Activated naive CD8-positive, alpha-beta T cell treated with anti-CD3 and anti-CD28 coated beads, Interleukin-2, amount 10 ng/mL, durations not matched to agents 7 days and 5 days (primary cell): ENCODE measurements at regions not wholly inside any gene's neighbourhood (a gene's known extent, or its start where the extent isn't known, plus 50 kb on each side); places are given as distances from the start of the nearest gene placed in this dataset.

Source experiments
- ATAC-seq: fragments of 150-1000 bp; cut with Tn5 transposase; one replicate; pipeline ENCODE4 v1.10.0; 2021; ENCODE audit warnings: low read depth, moderate library complexity
- POLR2A ChIA-PET: fragments of 350-600 bp; sonication (Branson Sonifier 250); formaldehyde crosslinking; loops from one replicate; lab custom pipeline; 2021; ENCODE audit warnings: antibody characterized with exemption; lab: Charles Lee
- DNase-seq: peaks from one replicate; pipeline ENCODE4 v3.0.0; 2021
- H3K27ac Mint-ChIP-seq: one replicate; pipeline ENCODE4 v1.8.0; 2022; ENCODE audit warnings: mild to moderate bottlenecking, mixed read lengths
- H3K27me3 Mint-ChIP-seq: one replicate; pipeline ENCODE4 v1.8.0; 2022; ENCODE audit warnings: mild to moderate bottlenecking, moderate library complexity, mixed read lengths
- H3K36me3 Mint-ChIP-seq: one replicate; pipeline ENCODE4 v1.8.0; 2021; ENCODE audit warnings: mild to moderate bottlenecking, mixed read lengths
- H3K4me1 Mint-ChIP-seq: one replicate; pipeline ENCODE4 v1.8.0; 2021; ENCODE audit warnings: mixed read lengths
- H3K4me3 Mint-ChIP-seq: one replicate; pipeline ENCODE4 v1.8.0; 2022; ENCODE audit warnings: mild to moderate bottlenecking, moderate library complexity, mixed read lengths
- H3K9me3 Mint-ChIP-seq: one replicate; pipeline ENCODE4 v1.8.0; 2021; ENCODE audit warnings: mixed read lengths

DNA sequence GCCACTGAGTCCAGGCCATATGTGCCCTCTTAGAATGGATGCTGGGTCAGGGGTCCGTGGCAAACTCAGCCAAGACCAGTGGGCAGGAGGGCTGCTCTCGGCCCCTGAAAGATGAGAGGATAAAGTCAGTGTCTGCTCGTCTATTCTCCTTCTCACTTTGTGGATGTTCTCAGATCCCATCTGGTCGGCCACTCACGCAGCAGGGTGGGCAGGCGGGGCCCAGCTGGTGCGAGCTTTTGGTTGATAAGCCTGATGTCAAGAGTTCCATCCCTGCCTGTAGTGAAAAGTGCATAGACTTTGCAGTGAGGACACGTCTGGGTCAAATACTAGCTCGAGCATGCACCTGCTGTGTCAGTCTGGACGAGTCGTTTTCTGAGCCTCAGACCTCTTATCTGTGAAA, 556.2 kb upstream of the EEF2KMT start:
- no peak overlapping the region for H3K4me3 Mint-ChIP-seq
- H3K36me3 Mint-ChIP-seq = no peaks in the 10 kb centered on the region
- no peaks in the 10 kb centered on the region for H3K27me3 Mint-ChIP-seq
- no peak overlapping the region for H3K27ac Mint-ChIP-seq
- POLR2A ChIA-PET = no interaction called here
- DNase-seq (no peak), ATAC-seq (no peak)
- H3K4me1 Mint-ChIP-seq = no peaks in the 10 kb centered on the region
- peaks cover 1% of the 10 kb centered on the region for H3K9me3 Mint-ChIP-seq

DNA sequence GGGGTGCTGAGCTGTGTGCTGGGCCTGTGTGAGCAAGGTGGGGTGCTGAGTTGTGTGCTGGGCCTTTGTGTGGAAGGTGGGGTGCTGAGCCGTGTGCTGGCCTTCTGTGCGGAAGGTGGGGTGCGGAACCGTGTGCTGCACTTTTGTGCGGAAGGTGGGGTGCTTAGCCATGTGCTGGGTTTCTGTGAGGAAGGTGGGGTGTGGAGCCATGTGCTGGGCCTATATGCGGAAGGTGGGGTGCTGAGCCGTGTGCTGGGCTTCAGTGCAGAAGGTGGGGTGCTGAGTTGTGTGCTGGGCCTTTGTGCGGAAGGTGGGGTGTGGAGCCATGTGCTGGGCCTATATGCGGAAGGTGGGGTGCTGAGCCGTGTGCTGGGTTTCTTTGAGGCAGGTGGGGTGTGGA, 555.4 kb upstream of the EEF2KMT start:
- H3K4me3 Mint-ChIP-seq = no peak overlapping the region
- H3K4me1 Mint-ChIP-seq = no peaks in the 10 kb centered on the region
- H3K27me3 Mint-ChIP-seq = no peaks in the 10 kb centered on the region
- no peak for DNase-seq
- POLR2A ChIA-PET = no interaction called here
- peaks cover 1% of the 10 kb centered on the region for H3K9me3 Mint-ChIP-seq
- no peaks in the 10 kb centered on the region for H3K36me3 Mint-ChIP-seq
- no peak overlapping the region for H3K27ac Mint-ChIP-seq
- ATAC-seq = no peak

DNA sequence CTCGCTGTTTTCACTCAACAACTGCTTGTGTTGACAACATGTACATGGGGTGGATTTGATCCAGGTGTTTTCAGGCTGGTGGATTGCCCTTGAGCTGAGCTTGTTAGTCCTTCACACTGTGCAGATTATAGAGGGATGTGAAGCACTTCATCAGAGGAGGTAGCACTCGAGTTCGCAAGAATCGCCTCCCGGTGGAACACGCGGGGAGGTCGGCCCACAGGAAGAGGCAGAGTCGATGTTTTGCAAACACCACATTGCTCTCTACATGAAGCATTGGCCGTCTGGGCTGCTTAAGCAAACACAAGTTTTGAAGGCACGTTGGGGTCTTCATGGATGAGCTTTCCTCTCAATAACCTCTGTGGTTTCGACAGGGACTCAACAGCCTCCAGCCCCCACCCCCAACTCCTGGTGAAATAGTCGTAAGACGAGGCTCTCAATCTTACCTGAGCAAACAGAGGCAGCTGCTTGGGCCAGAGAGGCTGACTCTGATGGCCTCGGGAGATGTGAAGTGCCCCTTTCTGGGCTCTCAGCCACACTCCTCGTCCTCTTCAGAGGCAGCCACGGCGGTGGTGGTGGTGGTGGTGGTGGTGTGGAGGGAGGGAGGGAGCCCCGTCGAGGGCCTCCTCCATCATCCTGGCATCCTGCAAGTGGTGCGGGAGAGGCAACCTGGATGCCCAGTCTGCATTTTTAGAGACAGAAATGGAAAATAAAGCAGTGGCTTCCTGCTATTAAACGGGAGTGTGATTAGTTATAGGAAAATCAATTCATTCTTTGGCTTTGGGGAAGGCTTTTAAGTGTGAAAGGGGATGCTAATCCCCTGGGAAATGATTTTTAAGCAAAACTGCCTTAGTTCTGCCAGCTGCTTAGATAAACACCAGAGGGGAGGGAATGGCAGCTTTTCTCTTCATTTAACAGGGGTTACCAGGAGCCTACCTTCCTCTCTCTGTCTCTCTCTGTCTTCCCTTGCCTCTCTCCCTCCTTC, 552.5 kb upstream of the EEF2KMT start:
- H3K4me3 Mint-ChIP-seq = no peak overlapping the region
- no peak for DNase-seq
- no peak overlapping the region for H3K27ac Mint-ChIP-seq
- H3K36me3 Mint-ChIP-seq = no peaks in the 10 kb centered on the region
- no peaks in the 10 kb centered on the region for H3K4me1 Mint-ChIP-seq
- POLR2A ChIA-PET = no interaction called here
- peaks cover 1% of the 10 kb centered on the region for H3K9me3 Mint-ChIP-seq
- no peak for ATAC-seq
- H3K27me3 Mint-ChIP-seq = no peaks in the 10 kb centered on the region

DNA sequence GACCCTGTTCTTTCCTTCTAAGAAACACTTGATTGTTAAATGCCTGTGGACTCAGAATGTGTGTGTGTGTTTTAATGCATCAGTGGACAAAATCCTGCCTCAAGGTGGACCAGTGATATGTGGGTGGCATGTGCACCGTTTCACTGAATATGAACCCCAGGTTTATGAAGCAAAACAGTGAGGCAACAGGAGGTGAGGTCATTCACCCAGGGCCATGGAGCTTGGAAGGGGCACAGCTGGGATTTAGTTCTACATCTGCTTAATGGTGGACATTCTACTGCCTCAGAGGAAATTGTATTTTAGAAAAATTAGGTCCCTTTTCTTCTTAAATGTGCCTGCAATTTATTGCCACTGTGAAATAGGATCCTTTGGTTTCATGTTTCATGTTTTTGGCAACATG, 549.5 kb upstream of the EEF2KMT start:
- Mint-ChIP-seq H3K36me3 (no peaks in the 10 kb centered on the region), H3K27ac (no peak overlapping the region), H3K27me3 (no peaks in the 10 kb centered on the region)

DNA sequence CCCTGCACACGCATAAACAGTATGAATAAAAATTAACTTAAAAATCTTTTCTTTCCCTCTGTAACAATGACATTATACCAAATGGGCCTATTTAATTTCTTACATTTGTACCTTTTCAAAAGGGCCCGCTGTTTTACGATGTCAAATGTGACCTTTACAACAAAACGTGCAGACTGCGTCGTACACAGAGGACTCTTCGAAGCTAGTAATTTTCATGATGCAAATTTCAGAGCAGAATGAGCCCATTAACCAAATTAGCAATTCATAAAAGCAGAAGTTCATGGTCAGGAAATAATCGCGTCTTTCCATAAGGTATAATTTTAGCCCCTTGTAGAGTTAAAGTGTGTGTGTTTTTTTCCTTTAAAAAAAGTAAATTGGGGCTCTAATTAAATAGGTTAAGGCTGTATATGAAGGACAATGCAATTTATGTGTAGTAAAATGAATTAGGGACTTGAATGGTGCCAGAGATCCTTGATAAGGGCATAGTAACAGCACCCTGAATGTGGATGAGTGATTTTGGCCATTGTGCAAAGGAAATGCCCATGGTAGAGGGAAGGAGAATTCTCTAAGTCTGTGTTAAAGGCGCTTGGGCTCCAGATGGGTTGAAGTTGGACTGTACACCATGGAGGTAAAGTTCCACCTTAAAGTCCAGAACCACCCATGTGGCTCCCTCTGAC, 546.4 kb upstream of the EEF2KMT start:
- Mint-ChIP-seq H3K36me3 (no peaks in the 10 kb centered on the region), H3K27me3 (no peaks in the 10 kb centered on the region), H3K9me3 (peaks cover 7% of the 10 kb centered on the region), H3K4me1 (no peaks in the 10 kb centered on the region), H3K27ac (no peak overlapping the region), H3K4me3 (no peak overlapping the region)
- DNase-seq = no peak
- POLR2A ChIA-PET = no interaction called here
- no peak for ATAC-seq

More for the DNA sequence above, 549.5 kb upstream of the EEF2KMT start:
- DNase-seq (no peak), ATAC-seq (no peak)
- POLR2A ChIA-PET = no interaction called here
- Mint-ChIP-seq H3K4me1 (no peaks in the 10 kb centered on the region), H3K4me3 (no peak overlapping the region), H3K9me3 (no peaks in the 10 kb centered on the region)

DNA sequence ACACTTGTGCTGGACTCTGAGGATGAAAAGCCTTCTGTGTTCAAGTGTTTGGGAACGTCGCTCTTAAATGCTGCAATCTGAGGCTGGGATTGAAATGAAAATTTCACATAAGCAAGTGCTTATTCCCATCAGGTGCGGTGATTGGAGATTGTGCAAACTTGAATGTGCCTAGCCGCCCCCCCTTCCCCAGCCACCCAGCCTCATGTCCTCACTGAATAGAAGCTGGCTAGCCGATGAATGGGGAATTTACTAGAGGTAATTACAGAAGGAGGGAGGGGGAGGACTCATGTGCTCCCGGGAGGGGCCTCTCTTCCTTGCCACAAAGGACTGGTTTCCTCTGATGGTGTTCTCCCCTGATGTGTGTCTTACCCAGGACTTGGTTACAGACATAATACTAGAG, 544.8 kb upstream of the EEF2KMT start:
- no peak overlapping the region for H3K27ac Mint-ChIP-seq
- H3K27me3 Mint-ChIP-seq = no peaks in the 10 kb centered on the region
- POLR2A ChIA-PET = no interaction called here
- no peak for DNase-seq
- H3K4me3 Mint-ChIP-seq = no peak overlapping the region
- ATAC-seq = no peak
- no peaks in the 10 kb centered on the region for H3K36me3 Mint-ChIP-seq
- H3K9me3 Mint-ChIP-seq = peaks cover 7% of the 10 kb centered on the region
- H3K4me1 Mint-ChIP-seq = no peaks in the 10 kb centered on the region

DNA sequence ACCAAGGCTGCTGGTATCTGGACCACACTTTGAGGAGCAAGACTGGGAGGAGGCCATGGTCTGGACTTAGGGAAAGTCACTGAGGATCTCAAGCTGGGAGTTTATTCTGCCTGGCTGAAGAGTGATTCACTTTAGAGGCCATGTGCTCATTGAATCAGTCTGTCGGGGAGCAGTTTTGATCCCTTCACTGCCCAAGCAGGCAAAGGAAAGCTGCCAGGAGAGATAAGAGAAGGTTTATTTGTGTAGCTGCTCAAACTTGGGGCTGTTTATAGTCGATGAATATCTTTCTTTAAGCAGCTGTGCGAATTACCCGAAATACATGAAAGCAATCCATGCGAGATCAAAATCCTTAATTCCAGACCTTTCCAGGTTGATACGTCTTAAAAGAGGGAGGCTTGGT, 544.4 kb upstream of the EEF2KMT start:
- Mint-ChIP-seq H3K4me1 (no peaks in the 10 kb centered on the region), H3K27me3 (no peaks in the 10 kb centered on the region), H3K27ac (no peak overlapping the region), H3K9me3 (peaks cover 7% of the 10 kb centered on the region), H3K4me3 (no peak overlapping the region), H3K36me3 (no peaks in the 10 kb centered on the region)
- no peak for ATAC-seq
- POLR2A ChIA-PET = no interaction called here
- no peak for DNase-seq

DNA sequence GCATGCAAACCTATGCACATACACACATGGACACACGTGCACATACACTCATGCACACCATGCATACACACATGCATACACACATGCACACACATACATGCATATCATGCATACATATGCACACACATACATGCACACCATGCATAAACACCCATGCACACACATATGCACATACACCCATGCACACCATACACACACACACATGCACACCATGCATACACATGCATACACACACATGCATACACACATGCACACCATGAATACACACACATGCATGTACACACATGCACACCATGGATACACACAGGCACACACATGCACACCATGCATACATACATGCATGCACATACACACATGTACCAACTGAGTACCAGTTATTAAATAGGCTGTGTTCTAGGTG, 543.3 kb upstream of the EEF2KMT start:
- Mint-ChIP-seq H3K27me3 (no peaks in the 10 kb centered on the region), H3K36me3 (no peaks in the 10 kb centered on the region), H3K27ac (no peak overlapping the region), H3K4me1 (no peaks in the 10 kb centered on the region), H3K9me3 (peaks cover 7% of the 10 kb centered on the region), H3K4me3 (no peak overlapping the region)
- no peak for DNase-seq
- POLR2A ChIA-PET = no interaction called here
- ATAC-seq = no peak

DNA sequence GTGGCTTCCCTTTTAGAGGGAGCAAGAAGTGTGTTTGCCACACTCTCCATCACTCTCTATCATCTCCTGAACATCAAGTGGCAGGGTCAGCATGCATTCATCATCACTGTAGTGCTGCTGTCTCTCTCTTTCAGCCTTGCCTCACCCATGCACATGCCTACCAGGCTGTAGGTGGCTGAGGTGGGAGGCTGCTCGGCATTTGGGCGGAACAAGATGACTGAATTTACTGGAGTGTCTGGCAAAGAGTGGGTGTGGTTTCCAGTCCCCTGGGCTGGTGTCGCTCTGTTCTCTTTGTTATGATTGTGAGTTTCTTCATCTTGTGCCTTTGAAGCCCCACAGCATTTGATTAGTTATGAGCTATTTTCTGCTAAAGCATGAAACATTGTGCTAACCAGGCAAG, 541.9 kb upstream of the EEF2KMT start:
- H3K4me1 Mint-ChIP-seq = no peaks in the 10 kb centered on the region
- H3K9me3 Mint-ChIP-seq = peaks cover 7% of the 10 kb centered on the region
- DNase-seq (no peak), ATAC-seq (no peak)
- POLR2A ChIA-PET = no interaction called here
- no peak overlapping the region for H3K27ac Mint-ChIP-seq
- H3K36me3 Mint-ChIP-seq = no peaks in the 10 kb centered on the region
- no peak overlapping the region for H3K4me3 Mint-ChIP-seq
- H3K27me3 Mint-ChIP-seq = no peaks in the 10 kb centered on the region

DNA sequence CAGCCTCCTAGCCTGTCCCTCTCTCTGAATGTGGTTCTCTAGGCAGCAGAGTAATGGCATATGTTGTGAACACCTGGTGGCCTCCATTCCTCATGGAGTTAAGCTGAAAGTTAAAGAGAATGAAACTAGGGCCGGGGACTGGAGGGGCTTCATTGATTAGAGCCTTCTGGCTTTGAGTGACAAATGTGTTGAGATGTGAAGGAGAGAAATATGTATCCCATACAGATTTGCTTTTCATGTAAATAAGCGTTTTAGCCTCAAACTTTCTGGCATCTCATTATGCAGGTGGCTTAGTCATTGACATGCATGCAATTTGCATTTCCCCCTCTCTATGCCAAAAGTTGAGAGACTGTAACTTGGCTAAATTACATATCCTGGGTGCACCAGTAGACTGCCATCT, 537.7 kb upstream of the EEF2KMT start:
- ATAC-seq = no peak
- POLR2A ChIA-PET = no interaction called here
- no peaks in the 10 kb centered on the region for H3K9me3 Mint-ChIP-seq

DNA sequence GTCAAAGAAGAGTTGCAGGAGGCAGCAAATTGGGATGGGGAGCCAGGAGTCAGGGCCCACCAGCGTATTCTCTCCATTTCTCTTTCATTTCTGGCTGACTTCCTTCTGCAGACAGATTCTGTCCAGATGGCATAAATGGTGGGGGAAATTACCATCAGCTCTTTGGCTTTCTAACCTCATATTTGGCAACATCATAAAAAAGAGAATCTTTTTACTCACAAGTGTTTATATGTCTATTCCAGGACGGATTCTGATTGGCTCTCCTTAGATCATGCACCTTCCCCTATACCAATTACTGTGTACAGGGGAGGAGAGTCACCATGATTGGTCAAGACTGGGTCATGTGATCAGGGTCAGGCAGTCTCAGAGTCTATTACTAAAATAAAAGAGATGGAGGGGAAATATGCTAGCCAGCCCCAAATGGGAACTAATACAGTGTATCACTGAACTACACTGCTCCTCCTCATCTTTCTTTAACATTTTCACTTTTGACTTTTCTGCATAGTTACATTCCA, 537.1 kb upstream of the EEF2KMT start:
- Mint-ChIP-seq H3K4me1 (no peaks in the 10 kb centered on the region), H3K9me3 (no peaks in the 10 kb centered on the region), H3K27me3 (no peaks in the 10 kb centered on the region), H3K27ac (no peak overlapping the region), H3K36me3 (no peaks in the 10 kb centered on the region), H3K4me3 (no peak overlapping the region)
- DNase-seq (no peak), ATAC-seq (no peak)
- POLR2A ChIA-PET = no interaction called here

More for the DNA sequence above, 537.7 kb upstream of the EEF2KMT start:
- no peak overlapping the region for H3K4me3 Mint-ChIP-seq
- no peak overlapping the region for H3K27ac Mint-ChIP-seq
- no peak for DNase-seq
- H3K4me1 Mint-ChIP-seq = no peaks in the 10 kb centered on the region
- no peaks in the 10 kb centered on the region for H3K36me3 Mint-ChIP-seq
- no peaks in the 10 kb centered on the region for H3K27me3 Mint-ChIP-seq

DNA sequence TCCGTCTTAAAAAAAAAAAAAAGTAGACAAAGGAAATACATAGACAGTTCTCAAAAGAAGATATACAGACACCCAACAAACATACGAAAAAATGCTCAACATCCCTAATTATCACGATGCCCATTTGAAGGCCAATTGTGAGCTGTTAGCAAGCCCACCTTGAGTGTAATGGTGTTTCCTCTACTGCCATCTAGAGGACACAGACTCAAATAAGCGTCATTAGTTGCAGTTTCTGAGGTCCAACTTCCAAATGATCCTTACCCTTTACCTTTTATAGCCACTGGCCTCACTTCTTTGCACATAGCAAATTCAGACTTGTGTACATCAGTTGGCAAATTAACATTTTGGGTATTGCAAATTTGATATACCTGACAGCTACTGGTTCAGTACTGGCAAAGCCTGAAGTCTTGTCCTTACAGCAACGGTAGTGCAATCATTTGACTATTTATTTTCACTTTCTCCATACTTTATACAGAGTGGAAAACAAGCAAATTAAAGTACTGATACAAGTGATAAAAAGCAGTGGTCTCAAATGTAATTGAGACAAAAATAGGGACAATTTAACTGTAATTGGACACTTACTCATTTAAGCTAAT, 536.3 kb upstream of the EEF2KMT start:
- ATAC-seq (no peak), DNase-seq (no peak)
- H3K27ac Mint-ChIP-seq = no peak overlapping the region
- no peak overlapping the region for H3K4me3 Mint-ChIP-seq
- no peaks in the 10 kb centered on the region for H3K9me3 Mint-ChIP-seq
- no peaks in the 10 kb centered on the region for H3K36me3 Mint-ChIP-seq
- POLR2A ChIA-PET = no interaction called here
- no peaks in the 10 kb centered on the region for H3K27me3 Mint-ChIP-seq
- no peaks in the 10 kb centered on the region for H3K4me1 Mint-ChIP-seq

DNA sequence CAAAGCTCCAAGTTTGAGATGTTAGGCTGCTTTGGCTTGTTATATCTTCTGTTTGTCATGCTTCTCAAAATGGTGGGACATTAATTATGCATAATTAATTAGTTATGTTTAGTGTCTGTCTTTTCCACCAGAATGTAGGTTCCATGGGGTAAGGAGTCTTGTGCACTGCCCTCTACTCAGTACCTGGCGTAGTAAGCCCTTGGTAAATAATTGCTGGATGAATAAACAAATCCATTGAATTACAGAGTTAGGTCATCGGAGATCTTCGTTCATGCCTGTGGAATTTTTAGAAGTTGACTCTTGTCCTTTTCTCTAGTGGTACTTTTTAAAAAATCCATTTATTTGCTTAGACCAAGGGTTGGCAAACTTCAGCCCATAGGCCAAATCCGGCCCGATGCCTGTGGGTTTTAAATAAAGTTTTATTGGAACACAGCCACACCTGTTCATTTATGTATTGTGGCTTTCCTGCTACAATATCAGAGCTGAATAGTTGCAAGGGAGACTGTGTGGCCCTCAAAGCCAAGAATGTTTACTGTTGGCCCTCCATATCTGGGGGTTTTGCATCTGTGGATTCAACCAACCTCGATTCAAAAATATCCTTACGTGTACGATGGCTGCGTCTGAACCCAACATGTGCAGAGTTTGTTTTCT, 524.8 kb upstream of the EEF2KMT start:
- POLR2A ChIA-PET = no interaction called here

More for the DNA sequence above, 524.8 kb upstream of the EEF2KMT start:
- H3K36me3 Mint-ChIP-seq = no peaks in the 10 kb centered on the region
- peaks cover 9% of the 10 kb centered on the region for H3K9me3 Mint-ChIP-seq
- no peaks in the 10 kb centered on the region for H3K27me3 Mint-ChIP-seq
- no peak overlapping the region for H3K27ac Mint-ChIP-seq
- H3K4me1 Mint-ChIP-seq = no peaks in the 10 kb centered on the region
- ATAC-seq = no peak
- no peak overlapping the region for H3K4me3 Mint-ChIP-seq
- DNase-seq = no peak
